GM19351 (cell line): ENCODE measurements at regions not wholly inside any gene's neighbourhood (a gene's known extent, or its start where the extent isn't known, plus 50 kb on each side); places are given as distances from the start of the nearest gene placed in this dataset.
A peak's percentile ranks its signal among the peaks of the same experiment; 100 is the strongest.
"Not testable (repeated sequence)": the region's sequence is repeated elsewhere in the genome, so short reads cannot be mapped to it uniquely, and the experiment has no call there.

Source experiments
- ATAC-seq: cut with Tn5 transposase; IDR thresholded peaks from one replicate; pipeline ENCODE4 v1.9.1; 2021; ENCODE audit warnings: mild to moderate bottlenecking, moderate library complexity; ENCODE audit not compliant: unreplicated experiment

GRCh38 chr4:158313566-158313965 lies 103.3 kb downstream of the TMEM144 start:
- no peak for ATAC-seq

GRCh38 chr4:158314756-158315487 lies 104.6 kb downstream of the TMEM144 start:
- no peak for ATAC-seq

- ATAC-seq, result no peak
Measured at GRCh38 chr4:158315706-158316105, 105.4 kb downstream of the TMEM144 start.

- peak; percentile 81 for ATAC-seq
Measured at GRCh38 chr4:158316264-158316663, 106.0 kb downstream of the TMEM144 start.

- ATAC-seq, result no peak
Measured at GRCh38 chr4:158319880-158320279, 109.6 kb downstream of the TMEM144 start.

- no peak for ATAC-seq
Measured at GRCh38 chr4:158322109-158322508, 111.8 kb downstream of the TMEM144 start.

GRCh38 chr4:158327525-158327924 lies 117.2 kb downstream of the TMEM144 start:
- ATAC-seq, result no peak

GRCh38 chr4:158331863-158332262 lies 121.6 kb downstream of the TMEM144 start:
- ATAC-seq, result no peak

GRCh38 chr4:158333820-158334219 lies 123.5 kb downstream of the TMEM144 start:
- no peak for ATAC-seq

GRCh38 chr4:158341896-158342295 lies 131.6 kb downstream of the TMEM144 start:
- ATAC-seq, result no peak

- no peak for ATAC-seq
Measured at GRCh38 chr4:158346576-158346975, 136.3 kb downstream of the TMEM144 start.

GRCh38 chr4:158347556-158347955 lies 137.3 kb downstream of the TMEM144 start:
- no peak for ATAC-seq

- ATAC-seq, result no peak
Measured at GRCh38 chr4:158350161-158350560, 139.9 kb downstream of the TMEM144 start.

GRCh38 chr4:158353541-158354304 lies 143.4 kb downstream of the TMEM144 start:
- no peak for ATAC-seq

GRCh38 chr4:158356301-158356700 lies 146.0 kb downstream of the TMEM144 start:
- ATAC-seq, result no peak

- ATAC-seq, result not testable (repeated sequence)
Measured at GRCh38 chr4:158367932-158368441, 153.7 kb upstream of the RXFP1 start.

- no peak for ATAC-seq
Measured at GRCh38 chr4:158371158-158371557, 150.5 kb upstream of the RXFP1 start.

- no peak for ATAC-seq
Measured at GRCh38 chr4:158374318-158374717, 147.4 kb upstream of the RXFP1 start.

GRCh38 chr4:158376106-158376840 lies 145.4 kb upstream of the RXFP1 start:
- ATAC-seq, result no peak

- no peak for ATAC-seq
Measured at GRCh38 chr4:158384414-158384813, 137.3 kb upstream of the RXFP1 start.

GRCh38 chr4:158395343-158395742 lies 126.3 kb upstream of the RXFP1 start:
- no peak for ATAC-seq
